GM19452 (cell line): ENCODE measurements at regions not wholly inside any gene's neighbourhood (a gene's known extent, or its start where the extent isn't known, plus 50 kb on each side); places are given as distances from the start of the nearest gene placed in this dataset.

ENCODE experiments used
- ATAC-seq: cut with Tn5 transposase; IDR thresholded peaks from one replicate; pipeline ENCODE4 v1.9.1; 2021; ENCODE audit not compliant: unreplicated experiment

- no peak for ATAC-seq
Observed at GRCh38 chr9:106684940-106685695, 177.8 kb upstream of the ZNF462 start.

DNA sequence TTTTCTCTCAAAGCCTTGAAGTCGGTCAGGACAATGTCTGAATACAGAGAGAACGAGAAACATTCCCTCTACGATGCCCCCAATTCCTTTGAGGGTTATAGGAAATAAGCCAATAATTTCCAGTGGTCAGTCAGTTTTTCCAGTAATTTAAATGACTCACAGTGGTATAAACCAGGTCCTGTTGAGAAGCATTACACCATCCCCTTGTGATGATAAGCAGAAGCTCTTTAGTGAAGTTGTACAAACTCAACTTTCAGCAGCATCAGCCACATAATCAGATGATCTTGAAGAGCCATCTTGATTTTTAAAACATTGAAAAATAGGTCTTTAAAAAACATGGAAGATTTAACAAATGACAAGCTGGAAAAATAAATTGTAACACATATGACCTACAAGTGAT is 173.9 kb upstream of the ZNF462 start:
- no peak for ATAC-seq

DNA sequence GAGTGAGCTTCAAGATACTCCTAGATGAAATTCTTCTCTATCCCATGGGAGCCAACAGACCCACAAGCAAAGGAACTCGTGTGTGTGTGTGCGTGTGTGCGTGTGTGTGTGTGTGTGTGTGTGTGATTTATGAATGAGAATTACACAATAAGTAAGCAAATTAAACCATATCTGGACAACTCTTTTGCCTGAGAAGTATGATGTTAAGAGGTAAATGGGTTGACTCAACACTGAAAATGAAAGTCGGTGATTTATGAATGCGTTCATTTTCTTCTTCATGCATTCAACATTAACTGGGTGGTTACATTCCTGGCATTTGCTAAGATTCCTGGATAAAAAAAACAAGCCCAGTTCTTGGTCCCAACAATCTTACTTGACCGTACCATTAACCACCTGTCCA is 171.3 kb upstream of the ZNF462 start:
- no peak for ATAC-seq

GRCh38 chr9:106693558-106693957 is 169.4 kb upstream of the ZNF462 start:
- no peak for ATAC-seq

DNA sequence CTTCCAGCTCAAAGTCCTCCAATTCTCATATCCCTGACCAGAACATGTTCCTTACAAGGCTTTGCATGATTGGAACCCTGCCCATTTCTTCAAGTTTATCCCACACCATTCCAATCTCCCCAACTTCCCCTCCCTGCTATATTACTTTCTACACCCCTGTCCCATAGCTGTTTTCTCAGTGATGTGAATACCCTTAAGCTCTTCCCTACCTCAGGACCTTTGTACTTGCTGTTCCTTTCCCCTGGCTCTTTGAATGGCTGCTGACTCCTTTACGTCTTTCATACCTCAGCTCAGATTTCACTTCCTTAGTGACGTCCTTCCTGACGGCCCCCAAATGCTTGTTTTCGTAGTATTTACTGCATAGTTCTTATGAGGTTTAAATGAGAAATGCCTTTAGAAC is 166.2 kb upstream of the ZNF462 start:
- ATAC-seq: no peak

DNA sequence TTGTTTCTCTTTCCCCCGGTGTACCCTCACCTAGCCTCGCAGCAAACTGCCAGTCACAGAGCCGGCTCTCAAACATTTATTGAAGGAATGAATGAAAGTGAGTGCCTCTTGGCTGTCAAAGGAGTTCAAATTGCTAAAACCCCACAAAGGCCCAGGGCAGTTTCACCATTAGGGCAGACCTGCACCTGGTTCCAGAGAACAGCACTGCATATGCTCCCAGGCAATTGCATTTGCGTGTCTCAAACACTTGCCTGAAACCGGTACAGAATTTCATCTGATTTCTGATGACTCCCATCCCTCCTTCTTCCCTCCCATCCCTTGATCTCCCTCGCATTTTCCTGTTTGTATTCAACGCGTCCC is 165.6 kb upstream of the ZNF462 start:
- no peak for ATAC-seq

GRCh38 chr9:106697750-106698502 is 165.0 kb upstream of the ZNF462 start:
- no peak for ATAC-seq

DNA sequence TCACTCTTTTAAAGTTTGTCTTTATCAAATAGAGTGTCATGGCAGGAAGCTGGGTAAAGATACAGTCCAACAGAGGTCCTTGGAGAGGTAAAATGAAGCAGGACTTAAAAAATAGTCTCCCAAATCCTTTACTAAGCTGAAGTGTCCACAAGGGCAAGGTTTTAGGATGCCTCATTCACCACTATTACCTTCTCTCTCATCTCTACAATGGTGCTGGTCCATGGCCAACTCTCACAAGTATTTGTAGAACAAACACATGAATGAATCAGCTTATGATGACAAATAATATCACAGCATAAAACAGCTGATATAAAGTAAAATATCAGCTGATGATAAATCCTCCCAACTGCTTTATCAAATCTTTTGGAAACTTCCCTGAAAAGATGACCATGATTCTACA is 162.3 kb upstream of the ZNF462 start:
- no peak for ATAC-seq

GRCh38 chr9:106701611-106702010 is 161.4 kb upstream of the ZNF462 start:
- no peak for ATAC-seq

- no peak for ATAC-seq
Observed at GRCh38 chr9:106704056-106704615, 158.8 kb upstream of the ZNF462 start.

DNA sequence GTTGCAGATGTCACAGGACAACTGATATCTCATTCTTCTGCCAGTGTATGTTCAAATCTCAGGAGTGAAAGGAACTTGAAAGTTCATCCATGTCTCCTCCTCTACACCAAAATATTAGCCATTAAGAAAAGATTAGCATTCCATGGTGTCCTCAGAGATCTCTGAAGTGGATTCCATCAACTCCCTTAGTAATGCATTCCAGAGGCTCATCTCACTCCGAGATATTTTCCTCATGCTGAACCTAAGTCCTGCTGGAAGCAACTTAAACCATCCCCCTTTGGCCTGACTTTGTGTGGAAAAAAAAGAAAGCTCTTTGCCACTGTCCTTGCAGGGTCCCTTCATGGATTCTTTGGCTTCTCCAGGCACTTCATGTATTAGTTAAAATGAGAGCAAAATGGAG is 155.7 kb upstream of the ZNF462 start:
- no peak for ATAC-seq

- no peak for ATAC-seq
Observed at GRCh38 chr9:106707738-106708474, 155.1 kb upstream of the ZNF462 start.

DNA sequence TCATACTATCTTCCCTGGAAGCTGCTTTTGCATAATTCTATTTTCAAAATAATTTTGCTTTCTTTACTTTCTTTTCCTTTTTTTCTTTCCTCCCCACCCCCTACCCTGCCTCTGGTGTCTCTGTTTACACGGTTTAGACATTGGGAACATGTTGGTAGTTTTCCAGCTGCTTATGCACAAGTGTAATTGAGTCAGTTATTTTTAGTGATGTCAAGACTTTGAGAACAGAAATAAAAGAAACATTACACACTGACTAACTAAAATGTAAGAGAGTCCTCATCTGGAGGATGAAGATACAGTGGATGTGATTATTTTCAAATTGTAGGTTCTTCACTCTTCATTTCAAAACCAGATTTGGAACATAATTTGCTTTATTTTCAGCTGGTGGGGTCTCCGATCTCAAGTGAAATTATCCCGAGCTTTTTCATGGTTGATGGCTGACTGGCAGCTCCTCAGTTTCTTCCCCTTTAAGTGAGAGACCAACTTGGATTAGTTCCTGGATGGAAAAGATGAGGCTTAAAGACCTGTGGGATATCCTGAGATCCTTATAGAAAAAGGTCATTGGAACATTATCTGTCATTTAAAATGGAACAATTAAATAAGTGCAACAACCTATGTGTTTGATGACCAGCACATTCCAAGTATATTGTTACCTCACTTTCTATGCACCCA is 154.4 kb upstream of the ZNF462 start:
- ATAC-seq: no peak

- ATAC-seq: no peak
Observed at GRCh38 chr9:106712279-106712678, 150.7 kb upstream of the ZNF462 start.

DNA sequence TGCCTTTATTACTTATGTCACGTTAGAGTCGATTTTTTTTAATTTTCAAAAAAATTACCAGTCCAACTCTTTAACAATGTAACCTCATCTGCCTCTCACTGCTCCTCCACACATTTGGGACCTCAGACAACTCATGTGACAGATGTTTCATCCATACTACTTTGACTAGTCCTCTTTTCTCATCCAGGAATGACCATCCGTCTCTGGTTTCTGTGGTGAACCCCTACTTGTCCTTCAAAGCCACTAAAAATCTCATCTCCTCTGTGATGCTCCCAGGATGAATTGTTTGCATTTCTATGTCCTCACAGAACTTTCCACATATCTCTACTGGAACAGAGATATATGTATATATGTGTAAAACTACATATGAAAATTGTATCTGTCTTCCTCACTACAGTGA is 149.8 kb upstream of the ZNF462 start:
- ATAC-seq: no peak

DNA sequence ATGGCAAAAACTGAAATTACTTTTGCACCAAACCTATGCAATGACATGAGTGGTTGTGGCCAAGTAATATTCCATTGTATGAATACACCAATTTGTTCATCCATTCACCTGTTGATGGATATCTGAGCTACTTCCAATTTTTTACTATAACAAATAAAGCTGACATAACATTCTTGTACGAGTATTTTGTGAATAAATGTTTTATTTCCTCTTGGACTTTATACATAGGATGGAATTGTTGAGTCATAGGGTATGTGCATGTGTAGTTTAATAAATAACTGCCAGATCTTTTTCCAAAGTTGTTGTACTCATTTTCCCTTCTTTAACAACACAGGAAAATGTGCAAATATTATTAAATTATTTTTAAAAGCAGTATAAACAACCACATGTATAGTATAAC is 146.1 kb upstream of the ZNF462 start:
- no peak for ATAC-seq

GRCh38 chr9:106717686-106718085 is 145.3 kb upstream of the ZNF462 start:
- ATAC-seq: no peak

DNA sequence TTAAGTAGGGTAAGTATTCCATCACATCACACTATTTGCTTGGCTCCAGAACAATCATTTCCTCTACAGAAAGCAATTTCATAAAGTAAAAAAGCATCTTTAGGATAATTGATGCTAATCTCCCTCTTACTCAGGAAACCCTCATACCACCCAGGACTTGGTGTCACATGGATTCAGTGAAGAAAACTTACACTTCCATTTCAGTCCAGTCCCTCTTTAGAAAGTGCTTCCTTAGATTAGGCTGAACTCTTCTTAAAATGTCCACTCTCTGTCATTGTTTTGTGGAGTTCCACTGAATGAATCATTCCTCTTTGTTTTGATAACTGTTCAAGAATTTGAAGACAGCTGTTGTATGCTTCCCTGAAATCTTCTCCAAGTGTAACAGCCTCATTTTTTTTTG is 144.0 kb upstream of the ZNF462 start:
- ATAC-seq: no peak

DNA sequence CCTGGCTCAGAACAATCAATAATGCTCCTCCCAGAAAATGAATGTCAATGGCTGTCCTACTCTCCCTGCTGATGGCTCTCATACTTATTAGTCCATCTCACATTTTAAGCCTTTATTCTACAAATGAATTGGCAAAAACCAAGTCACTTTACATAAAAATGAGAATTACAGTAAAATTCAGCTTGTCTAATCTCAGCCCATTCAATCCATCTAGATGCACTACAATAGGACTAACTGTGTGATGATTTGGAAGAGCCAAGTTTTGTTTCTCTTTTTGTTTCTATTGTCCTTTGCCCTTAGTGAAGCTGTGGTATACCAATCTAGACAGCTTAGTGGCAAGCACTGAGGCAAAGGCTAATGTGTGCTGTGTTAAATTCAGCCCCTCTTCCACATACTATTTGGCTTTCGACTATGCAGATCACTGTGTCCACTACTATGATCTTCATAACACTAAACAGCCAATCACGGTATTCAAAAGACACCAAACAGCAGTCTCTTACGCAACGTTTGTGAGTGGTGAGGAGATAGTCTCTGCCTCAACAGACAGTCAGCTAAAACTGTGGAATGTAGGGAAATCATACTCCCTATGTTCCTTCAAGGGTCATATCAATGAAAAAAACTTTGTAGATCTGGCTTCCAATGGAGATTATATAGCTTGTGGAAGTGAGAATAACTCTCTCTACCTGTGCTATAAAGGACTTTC is 140.8 kb upstream of the ZNF462 start:
- ATAC-seq: no peak

DNA sequence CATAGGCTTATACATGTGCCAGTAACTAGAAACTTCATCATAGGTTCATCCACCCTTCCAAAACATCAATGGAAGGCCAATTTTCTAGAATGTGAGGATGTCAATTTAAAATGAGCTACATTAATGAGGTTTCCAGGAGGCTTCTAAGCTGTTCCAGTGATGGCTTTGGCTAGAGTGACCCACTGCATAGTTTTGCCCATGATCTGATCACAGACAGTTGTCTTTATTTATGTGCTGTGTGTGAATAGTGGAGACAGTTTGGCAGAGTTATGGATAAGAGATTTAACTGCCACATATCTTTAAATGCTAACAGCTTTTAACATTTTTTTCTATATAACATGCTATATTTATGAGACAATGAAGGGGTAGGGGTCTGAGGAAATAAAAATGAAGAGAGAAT is 139.0 kb upstream of the ZNF462 start:
- ATAC-seq: no peak

DNA sequence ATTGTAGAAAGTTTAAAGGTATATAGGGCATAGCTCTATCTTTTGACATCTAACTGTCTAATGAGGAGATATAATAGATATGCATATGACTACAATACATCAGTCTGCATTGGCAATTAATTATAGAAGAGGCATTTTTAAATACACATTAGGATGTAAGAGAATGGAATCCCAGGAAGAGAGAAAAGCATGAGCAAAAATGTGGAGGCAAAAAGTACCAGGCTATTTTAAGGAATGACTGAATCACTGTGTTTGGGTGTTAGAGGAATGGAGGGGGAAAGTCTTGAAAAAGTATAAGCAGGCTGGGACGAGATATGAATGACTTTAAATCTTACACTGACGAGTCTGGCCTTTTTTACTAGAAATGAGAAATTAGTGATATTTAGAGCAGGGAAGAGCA is 138.4 kb upstream of the ZNF462 start:
- no peak for ATAC-seq
